ENCODE measurements at regions not wholly inside any gene's neighbourhood (a gene's known extent, or its start where the extent isn't known, plus 50 kb on each side); places are given as distances from the start of the nearest gene placed in this dataset.

DNA sequence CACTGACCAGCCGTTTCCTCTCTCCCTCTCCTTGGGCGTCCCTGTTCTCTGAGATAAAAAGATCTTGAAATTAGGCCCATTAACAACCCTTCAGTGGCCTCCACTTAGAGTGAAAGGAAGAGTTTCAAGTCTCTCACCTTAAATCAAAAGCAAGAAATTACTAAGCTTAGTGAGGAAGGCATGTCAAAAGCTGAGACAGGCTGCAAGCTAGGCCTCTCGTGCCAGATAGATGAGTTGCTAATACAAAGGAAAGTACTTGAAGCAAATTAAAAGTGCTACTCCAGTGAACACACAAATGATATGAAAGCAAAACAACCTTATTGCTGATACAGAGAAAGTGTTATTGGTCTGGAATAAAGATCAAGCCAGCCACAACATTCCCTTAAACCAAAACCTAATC lies 331.3 kb upstream of the SEMA6A start:
- no peak for FAIRE-seq
- Histone ChIP-seq H3K9ac (ENCODE audit: control insufficient read depth, extremely low read depth, insufficient read depth, low read length) (no peak overlapping the region), H3K79me2 (ENCODE audit: control insufficient read depth, insufficient read depth, low read length) (no peaks in the 10 kb centered on the region), H3K27ac (ENCODE audit: control insufficient read depth, insufficient read depth, low read length) (no peak overlapping the region), H4K20me1 (ENCODE audit: control insufficient read depth, extremely low read depth, insufficient read depth, low read length) (no peaks in the 10 kb centered on the region), H3K36me3 (ENCODE audit: control insufficient read depth in 2 of 2, extremely low read depth in 1 of 2, insufficient read depth in 2 of 2, low read length in 2 of 2) (no peaks in the 10 kb centered on the region), H3K9me1 (ENCODE audit: control insufficient read depth, extremely low read depth, insufficient read depth, low read length) (no peaks in the 10 kb centered on the region), H2AFZ (ENCODE audit: control insufficient read depth, low read length) (no peak overlapping the region), H3K4me3 (ENCODE audit: control insufficient read depth in 2 of 3, extremely low read depth in 1 of 3, insufficient read depth in 2 of 3, low read depth in 1 of 3, low read length in 3 of 3) (no peak overlapping the region), H3K4me1 (ENCODE audit: control insufficient read depth, extremely low read depth, insufficient read depth, low read length) (no peaks in the 10 kb centered on the region), H3K4me2 (ENCODE audit: control insufficient read depth, extremely low read depth, insufficient read depth, low read depth, low read length) (no peak overlapping the region), H3K9me3 (ENCODE audit: control insufficient read depth, low read depth, low read length) (no peaks in the 10 kb centered on the region), H3K27me3 (ENCODE audit: control insufficient read depth, extremely low read depth, insufficient read depth, low read length) (no peaks in the 10 kb centered on the region)
- dilution Hi-C loops (cut with MboI; ENCODE audit: extremely low pct_ligation_motif_present, low sequenced_read_pairs) = no loop called here
- no peak for TF ChIP-seq EZH2 (IDR thresholded peaks at IDR 0.05; ENCODE audit: low read length)
- TF ChIP-seq, protein P1, sequence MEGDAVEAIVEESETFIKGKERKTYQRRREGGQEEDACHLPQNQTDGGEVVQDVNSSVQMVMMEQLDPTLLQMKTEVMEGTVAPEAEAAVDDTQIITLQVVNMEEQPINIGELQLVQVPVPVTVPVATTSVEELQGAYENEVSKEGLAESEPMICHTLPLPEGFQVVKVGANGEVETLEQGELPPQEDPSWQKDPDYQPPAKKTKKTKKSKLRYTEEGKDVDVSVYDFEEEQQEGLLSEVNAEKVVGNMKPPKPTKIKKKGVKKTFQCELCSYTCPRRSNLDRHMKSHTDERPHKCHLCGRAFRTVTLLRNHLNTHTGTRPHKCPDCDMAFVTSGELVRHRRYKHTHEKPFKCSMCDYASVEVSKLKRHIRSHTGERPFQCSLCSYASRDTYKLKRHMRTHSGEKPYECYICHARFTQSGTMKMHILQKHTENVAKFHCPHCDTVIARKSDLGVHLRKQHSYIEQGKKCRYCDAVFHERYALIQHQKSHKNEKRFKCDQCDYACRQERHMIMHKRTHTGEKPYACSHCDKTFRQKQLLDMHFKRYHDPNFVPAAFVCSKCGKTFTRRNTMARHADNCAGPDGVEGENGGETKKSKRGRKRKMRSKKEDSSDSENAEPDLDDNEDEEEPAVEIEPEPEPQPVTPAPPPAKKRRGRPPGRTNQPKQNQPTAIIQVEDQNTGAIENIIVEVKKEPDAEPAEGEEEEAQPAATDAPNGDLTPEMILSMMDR (optimal IDR thresholded peaks at IDR 0.05 in 1 of 3, IDR thresholded peaks at IDR 0.05 in 1 of 3, conservative IDR thresholded peaks at IDR 0.05 in 1 of 3; ENCODE audit: extremely low read depth in 1 of 3, insufficient read depth in 2 of 3, low read length in 3 of 3) = no peak
- DNase-seq (ENCODE audit: low read depth, low spot score) = no peak

DNA sequence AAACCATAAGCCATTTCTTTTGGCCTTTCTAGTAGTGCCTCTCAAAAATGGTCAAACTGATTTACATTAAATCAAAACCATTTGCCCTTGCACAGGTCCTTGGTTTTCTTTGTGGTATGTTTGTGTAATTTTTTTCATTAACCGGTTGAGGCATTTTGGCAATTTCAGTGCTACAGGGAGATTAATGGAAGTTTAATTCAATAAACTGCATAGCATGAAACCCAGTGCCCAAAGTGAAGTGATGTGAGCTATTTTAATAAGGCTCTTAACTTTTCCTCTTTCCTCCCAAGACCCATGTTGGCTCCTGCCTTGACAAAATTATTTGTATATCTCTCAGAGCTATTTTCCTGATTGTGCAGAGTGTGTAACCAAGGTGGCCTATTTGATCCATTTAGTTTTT lies 326.2 kb upstream of the SEMA6A start:
- FAIRE-seq (no peak), DNase-seq (ENCODE audit: low read depth, low spot score) (no peak)
- Histone ChIP-seq H3K36me3 (ENCODE audit: control insufficient read depth in 2 of 2, extremely low read depth in 1 of 2, insufficient read depth in 2 of 2, low read length in 2 of 2) (no peaks in the 10 kb centered on the region), H3K27ac (ENCODE audit: control insufficient read depth, insufficient read depth, low read length) (no peak overlapping the region), H3K9me1 (ENCODE audit: control insufficient read depth, extremely low read depth, insufficient read depth, low read length) (no peaks in the 10 kb centered on the region), H3K9ac (ENCODE audit: control insufficient read depth, extremely low read depth, insufficient read depth, low read length) (no peak overlapping the region), H3K79me2 (ENCODE audit: control insufficient read depth, insufficient read depth, low read length) (no peaks in the 10 kb centered on the region), H3K9me3 (ENCODE audit: control insufficient read depth, low read depth, low read length) (no peaks in the 10 kb centered on the region), H3K4me3 (ENCODE audit: control insufficient read depth in 2 of 3, extremely low read depth in 1 of 3, insufficient read depth in 2 of 3, low read depth in 1 of 3, low read length in 3 of 3) (no peak overlapping the region), H2AFZ (ENCODE audit: control insufficient read depth, low read length) (no peak overlapping the region), H3K4me2 (ENCODE audit: control insufficient read depth, extremely low read depth, insufficient read depth, low read depth, low read length) (no peak overlapping the region), H3K27me3 (ENCODE audit: control insufficient read depth, extremely low read depth, insufficient read depth, low read length) (no peaks in the 10 kb centered on the region), H4K20me1 (ENCODE audit: control insufficient read depth, extremely low read depth, insufficient read depth, low read length) (no peaks in the 10 kb centered on the region), H3K4me1 (ENCODE audit: control insufficient read depth, extremely low read depth, insufficient read depth, low read length) (no peaks in the 10 kb centered on the region)
- dilution Hi-C loops (cut with MboI; ENCODE audit: extremely low pct_ligation_motif_present, low sequenced_read_pairs) = no loop called here
- TF ChIP-seq, protein P1 (optimal IDR thresholded peaks at IDR 0.05 in 1 of 3, IDR thresholded peaks at IDR 0.05 in 1 of 3, conservative IDR thresholded peaks at IDR 0.05 in 1 of 3; ENCODE audit: extremely low read depth in 1 of 3, insufficient read depth in 2 of 3, low read length in 3 of 3) = no peak
- TF ChIP-seq EZH2 (IDR thresholded peaks at IDR 0.05; ENCODE audit: low read length) = no peak

All from keratinocyte (primary cell).